Stimulated activated naive CD4-positive, alpha-beta T cell (primary cell): ENCODE measurements at regions not wholly inside any gene's neighbourhood (a gene's known extent, or its start where the extent isn't known, plus 50 kb on each side); places are given as distances from the start of the nearest gene placed in this dataset.
"Not testable (repeated sequence)": the region's sequence is repeated elsewhere in the genome, so short reads cannot be mapped to it uniquely, and the experiment has no call there.

ENCODE experiments used
- DNase-seq, 6 experiments: peaks; one replicate each; lab custom pipeline; 2025; lab: John Stamatoyannopoulos, UW

DNA sequence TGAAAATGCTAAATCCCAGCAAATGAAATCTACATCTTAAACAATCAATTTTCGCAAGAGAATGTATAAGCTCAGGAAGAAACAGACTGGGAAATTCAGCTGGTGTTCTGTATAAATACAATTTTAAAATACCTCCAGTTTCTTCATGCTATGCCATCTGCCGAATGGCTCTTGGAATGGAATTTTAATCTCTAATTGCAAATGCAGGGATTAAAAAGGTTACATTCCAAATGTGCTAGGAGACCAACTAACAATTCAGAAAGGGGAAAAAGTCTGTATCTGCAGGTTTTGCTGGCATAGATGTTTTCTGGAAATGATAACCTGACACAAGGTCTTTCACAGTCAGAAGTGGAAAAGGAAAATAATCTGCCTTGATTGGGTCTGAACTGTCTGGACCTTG, 379.7 kb downstream of the MAT2B start:
- DNase-seq: no peak

DNA sequence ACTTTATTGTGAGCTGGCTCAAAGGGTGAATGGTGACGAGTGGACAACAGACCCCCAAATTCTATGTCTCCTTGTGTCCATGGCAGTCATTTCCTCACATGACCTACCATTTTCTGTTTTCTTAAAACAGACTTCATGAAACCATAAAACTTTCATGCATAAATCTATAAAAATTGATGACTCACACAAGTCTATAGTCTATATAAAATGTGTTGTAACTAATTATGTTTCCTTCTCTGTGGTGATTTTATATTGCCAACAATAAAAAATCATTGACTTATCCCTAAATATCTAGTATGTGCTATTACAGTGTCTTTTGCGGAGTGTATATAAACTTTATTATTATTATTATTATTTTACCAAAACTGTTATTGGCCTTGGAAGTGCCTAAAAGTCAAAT, 382.4 kb downstream of the MAT2B start:
- DNase-seq: no peak

DNA sequence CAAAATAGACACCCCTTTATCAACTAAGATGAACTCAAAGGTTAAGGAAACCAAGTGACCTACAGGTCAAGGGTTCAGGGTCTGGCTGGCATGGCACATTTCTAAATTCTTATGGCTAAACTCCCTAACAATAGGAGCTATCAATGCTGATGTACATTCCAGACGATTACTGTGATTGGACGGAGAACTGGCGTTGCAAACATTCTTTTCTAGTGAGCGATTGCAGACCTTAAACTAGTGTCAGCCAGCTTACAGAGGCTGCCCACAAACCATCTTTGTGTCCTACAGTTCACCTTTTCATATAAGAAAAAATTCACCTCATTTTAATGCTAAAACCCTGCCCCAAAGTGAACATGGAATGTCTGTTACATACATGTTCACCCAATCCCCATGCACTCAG, 382.9 kb downstream of the MAT2B start:
- DNase-seq: no peak

DNA sequence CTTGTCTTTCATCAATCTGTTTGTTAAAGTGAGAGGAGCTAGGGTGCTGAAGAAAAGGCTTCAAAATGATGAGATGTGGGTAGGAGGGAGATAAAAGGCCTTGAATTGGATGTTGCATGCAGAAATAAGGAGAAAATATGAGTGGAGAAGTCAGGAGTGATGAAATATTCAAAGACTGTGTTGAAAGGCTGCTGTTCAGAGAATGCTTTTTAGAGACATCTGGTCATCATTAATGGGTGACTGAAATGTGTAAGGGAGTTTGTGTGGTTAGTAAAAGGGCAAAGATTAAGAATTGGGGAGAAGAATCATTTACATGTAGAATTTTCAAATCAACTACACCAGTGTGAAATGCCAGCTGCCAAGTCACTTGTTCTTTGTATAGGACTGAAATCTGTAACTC, 383.9 kb downstream of the MAT2B start:
- no peak for DNase-seq

DNA sequence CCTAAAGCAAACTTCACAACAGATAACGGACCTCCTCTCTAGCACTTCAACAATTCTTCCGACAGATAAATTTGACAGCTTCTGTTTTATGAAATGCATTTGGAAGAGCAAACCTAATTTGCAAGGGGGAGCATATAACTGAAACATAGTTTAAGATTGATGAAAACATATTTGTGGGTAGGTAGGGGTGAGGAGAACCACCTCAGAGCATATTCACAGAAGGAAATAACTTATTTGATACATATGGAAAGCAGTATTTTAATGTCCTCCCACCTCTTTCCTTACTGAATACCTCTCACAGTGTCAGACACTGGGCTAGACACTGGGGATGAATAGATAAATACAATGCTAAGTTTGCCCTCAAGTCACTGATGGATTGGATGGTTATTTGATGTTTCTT, 384.8 kb downstream of the MAT2B start:
- no peak for DNase-seq

DNA sequence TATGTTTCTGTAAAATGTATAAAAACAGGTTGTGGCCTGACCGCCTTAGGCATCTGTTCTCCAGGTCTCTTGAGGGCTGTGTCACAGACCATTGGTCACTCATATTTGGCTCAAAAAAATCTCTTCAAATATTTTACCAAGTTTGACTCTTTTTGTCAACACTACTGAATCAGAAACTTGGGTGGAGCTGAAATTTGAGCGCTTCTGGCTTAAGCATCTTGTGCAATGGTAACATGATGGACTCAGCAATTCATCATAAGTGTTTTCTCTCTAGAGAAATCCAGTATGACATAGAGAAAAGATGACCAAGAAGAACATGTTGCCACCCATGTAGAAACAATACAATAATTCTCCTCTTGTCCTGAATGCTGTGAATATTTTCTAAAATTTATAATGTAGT, 387.9 kb downstream of the MAT2B start:
- no peak for DNase-seq

DNA sequence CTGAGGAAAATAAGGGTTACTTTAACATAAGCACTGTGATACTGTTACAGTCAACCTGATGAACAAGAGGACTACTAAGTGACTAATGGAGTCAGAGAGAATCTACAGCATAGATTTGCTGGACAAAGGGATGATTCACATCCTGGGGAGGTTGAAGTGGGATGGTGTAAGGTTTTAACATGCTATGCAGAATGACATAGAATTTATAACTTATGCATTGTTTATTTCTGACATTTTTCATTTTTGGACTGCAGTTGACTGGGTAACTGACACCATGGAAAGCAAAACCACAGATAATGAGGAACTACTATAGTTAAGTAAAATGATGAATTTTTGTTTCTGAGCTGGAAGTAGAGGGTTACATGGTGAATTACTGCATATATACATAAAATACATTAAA, 389.2 kb downstream of the MAT2B start:
- no peak for DNase-seq

DNA sequence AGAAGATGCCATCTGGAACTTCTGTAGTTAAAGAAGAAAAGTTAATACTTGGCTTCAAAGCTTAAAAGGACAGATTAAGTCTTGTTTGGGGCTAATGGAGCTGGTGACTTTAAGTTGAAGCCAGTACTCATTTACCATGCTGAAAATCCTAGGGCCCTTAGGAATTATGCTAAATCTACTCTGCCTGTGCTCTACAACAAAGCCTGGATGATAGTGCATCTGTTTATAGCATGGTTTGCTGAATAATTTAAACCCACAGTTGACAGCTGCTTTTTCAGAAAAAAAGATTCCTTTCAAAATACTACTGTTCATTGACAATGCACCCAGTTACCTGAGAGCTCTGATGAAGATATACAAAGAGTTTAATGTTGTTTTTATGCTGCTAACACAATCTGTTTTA, 393.5 kb downstream of the MAT2B start:
- no peak for DNase-seq

DNA sequence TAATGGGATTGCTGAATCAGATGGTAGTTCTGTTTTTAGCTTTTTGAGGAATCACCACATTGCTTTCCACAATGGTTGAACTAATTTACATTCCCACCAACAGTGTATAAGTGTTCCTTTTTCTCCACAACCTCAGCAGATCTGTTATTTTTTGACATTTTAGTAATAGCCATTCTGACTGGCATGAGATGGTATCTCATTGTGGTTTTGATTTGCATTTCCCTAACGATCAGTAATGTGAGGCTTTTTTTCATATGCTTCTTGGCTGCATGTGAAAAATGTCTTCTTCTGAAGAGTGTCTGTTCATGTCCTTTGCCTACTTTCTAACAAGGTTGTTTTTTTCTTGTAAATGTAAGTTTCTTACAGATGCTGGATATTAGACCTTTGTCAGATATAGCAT, 402.4 kb downstream of the MAT2B start:
- not testable (repeated sequence) for DNase-seq

DNA sequence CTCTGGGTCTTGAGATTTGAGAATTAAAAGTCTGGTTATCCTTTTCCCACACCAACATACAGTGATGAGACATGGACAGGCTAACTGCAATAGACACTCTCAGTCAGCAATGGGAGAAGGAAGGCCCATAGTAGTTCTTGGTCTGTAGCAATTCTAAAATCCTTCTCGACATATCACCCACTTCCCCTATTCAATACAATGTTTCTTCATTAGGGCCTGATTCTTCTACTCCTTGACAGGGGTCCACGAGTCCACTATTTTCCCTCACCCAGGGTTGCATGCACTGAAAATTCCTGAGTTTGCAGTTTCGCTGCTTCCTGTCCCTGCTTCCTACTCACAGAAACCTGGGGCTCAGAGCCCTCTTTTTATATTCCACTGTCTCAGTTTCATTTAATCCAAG, 402.8 kb downstream of the MAT2B start:
- no peak for DNase-seq

DNA sequence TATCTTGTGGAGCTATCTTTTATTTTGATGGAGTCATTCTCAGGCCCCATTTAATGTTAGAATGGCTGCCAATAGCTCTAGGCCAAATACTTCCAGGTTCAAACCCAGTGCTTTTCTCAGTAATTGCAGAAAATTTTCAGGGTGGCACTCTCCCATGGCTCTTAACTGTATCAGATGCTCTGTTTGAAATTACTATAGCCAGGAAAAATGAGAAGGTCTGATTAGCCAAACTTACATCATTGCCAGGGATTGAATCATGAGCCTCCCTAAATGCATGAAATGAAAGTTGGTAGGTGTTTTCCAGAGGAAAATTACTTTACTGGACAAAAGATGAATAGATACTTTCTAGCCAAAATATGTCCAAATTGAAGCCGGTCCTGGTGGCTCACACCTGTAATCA, 404.8 kb downstream of the MAT2B start:
- no peak for DNase-seq

DNA sequence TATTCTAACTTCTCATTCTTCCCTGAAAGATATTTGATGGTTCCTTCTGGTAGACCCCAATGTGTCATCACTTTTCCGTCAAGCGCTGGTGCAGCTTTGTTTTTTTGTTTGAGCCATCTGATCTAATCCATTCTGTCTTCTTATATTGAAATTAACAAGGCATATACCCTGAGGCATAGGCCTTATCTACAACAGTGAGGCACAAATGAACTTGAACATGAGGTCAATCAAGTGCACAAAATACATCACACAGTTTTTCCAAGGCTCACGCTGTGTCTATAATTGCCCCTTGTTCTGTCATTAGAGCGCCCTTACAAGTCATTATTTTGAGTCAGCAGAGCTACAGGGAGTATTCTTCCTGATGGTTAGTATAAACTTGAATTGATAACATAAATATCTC, 406.6 kb downstream of the MAT2B start:
- DNase-seq: no peak

DNA sequence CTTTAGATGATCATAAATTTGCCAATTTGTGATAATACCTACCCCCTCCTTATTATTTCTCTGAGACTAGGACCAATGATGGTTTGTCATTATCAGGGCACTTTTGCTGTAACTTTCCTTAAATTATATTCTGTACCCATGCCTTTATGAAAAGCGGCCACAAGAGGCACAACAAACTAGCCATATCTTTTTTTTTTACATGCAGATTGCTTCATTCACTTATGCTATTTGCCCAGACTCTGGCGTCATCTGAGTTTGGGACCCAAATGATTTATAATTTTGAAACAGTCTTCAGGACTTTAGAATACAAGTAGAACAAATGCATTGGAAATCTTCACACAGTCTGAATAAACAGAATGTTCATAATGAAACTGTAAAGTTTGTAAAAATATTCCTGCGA, 408.1 kb downstream of the MAT2B start:
- DNase-seq: no peak

DNA sequence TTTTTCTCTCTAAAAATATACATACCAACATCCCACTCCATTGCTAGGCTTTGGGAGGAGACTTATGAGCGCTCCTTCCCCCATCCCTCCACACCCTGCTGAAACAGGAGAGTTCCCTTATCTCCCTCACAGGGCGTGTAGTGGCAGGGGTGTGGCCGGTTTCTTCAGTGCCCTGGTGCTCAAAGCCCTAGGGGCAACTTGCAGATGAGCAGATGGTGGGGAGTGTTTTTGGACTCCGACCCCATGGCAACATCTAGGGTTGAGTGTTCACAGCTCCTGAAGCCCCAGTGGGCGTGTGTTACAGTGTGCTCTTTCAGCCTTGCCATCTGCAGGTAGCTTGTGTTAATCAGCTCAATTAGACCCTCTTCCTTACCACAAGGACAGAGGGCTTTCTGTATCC, 409.5 kb downstream of the MAT2B start:
- no peak for DNase-seq

DNA sequence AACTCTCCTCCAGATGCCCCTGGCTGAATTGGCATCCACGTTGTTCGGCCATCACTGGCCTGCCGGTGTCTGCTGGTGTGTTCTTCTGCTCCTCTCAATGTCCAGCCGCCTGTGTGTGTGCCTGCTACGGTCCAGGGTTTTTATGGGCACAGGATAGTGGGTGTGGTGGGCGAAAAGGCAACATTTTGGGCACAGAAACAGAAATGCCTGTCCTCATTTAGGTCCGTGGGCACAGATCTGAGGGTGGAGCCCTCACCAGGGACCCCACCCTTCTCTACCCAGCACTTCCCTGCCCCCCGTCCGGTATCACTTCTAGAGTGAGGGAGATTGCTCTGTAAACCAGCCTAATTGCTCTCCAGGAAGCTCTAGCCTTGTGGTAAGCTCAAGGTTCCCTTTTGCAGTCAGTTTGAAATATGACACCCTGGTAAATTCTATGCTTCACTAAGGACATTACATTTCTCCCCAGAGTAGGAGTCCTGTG, 410.1 kb downstream of the MAT2B start:
- no peak for DNase-seq

DNA sequence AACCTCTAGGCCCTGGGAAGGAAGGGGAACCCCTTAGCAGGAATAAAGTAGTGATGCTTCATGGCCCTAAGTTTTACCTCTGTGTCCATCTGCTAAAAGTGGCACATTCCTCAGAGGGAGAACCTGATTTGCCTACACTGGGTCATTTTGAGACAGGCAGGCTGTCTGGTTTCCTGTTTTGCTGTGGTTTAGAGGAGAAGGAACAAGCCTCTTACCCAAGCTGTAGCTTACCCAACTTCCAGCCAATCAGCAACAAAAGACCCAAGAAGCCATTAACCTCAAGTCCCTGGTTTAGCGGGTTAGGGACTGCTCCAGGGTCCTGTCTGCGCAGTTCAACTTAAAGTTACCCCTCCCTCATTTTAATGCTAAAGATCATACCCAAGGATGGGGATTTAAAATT, 411.0 kb downstream of the MAT2B start:
- DNase-seq: no peak

DNA sequence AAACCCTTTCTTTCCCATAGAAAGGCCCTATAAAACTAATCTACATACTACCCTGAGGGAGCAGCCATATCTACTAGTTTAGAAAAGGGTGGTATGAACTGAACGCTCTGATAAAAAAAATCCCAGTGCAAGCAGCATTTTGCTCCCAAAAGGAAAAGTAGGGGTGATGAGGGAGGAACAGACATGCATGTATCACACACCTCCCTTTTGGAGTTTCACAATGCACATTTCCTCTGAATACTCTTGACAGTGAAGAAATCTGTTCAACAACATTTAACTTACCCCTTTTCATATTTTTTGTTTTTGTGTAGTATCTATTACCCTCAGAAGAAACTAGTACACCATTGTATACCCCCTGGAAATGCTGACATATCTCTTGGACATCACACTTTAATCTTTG, 411.4 kb downstream of the MAT2B start:
- DNase-seq: no peak

DNA sequence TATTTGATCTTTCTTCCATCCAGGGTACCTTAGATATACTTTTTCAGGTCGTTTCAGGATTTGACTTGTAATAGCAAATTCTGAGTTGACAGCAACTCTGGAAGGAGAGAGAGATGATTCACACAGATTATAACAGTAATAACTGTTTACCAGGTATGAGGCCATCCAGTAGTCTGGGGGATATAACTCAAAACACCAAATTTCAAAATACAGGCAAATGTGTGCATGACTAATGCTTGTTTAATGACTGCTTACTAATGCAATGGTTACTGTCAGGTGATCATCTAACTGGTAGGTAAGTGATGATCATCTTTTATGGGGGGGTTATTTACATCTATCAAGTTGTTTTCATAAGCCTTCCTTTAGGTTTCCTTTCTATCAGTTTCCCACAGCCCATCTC, 412.3 kb downstream of the MAT2B start:
- no peak for DNase-seq

DNA sequence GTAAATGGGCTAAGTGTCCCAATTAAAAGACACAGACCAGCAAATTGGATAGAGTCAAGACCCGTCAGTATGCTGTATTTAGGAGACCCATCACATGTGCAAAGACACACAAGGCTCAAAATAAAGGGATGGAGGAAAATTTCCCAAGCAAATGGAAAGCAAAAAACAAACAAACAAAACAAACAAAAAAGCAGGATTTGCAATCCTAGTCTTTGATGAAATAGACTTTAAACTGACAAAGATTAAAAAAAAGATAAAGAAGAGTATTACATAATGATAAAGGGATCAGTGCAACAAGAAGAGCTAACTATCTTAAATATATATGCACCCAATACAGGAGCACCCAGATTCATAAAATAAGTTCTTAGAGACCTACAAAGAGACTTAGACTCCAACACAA, 429.6 kb downstream of the MAT2B start:
- not testable (repeated sequence) for DNase-seq

DNA sequence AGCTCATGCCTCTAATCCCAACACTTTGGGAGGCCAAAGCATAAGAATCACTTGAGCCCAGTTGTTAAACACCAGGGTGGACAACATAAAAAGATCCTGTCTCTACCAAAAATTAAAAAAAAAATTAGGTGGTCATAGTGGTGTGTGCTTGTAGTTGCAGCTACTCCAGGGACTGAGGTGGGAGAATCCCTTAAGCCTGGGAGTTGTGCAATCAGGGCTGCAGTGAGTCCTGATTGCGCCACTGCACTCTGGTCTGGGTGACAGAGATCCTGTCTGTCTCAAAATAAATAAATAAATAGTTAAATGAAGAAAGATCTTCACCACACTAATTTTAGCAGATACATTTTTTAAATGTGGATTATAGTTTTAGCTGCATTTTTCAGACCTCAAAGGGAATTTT, 433.2 kb downstream of the MAT2B start:
- DNase-seq: no peak

DNA sequence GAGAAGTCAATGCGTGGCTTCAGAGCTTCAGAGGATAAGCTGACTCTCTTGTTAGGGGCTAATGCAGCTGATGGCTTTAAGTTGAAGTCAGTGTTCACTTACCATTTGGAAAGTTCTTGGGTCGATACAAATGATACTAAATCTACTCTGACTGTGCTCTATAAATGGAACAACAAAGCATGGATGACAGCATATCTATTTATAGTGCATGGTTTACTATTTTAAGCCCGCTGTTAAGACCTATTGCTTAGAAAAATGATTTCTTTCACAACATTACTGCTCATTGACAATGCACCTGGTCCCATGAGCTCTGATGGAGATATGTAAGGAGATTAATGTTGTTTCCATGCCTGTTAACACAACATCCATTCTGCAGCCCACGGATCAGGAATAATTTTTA, 435.7 kb downstream of the MAT2B start:
- DNase-seq: no peak

DNA sequence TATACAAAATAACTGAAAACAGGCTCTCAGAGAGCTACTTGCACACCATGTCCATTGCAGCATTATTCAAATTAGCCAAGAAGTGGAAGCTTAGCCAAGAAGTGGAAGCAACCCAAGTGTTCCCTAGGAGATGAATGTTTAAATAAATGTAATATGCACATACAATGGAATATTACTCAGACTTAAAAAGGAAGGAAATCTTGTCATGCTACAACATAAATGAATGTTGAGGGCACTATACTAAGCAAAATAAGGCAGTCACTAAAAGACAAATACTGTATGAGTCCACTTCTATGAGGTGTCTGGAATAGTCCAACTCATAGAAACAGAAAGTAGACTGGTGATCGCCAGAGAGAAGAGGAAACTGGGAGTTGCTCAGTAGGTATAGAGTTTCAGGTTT, 438.1 kb downstream of the MAT2B start:
- DNase-seq: no peak

DNA sequence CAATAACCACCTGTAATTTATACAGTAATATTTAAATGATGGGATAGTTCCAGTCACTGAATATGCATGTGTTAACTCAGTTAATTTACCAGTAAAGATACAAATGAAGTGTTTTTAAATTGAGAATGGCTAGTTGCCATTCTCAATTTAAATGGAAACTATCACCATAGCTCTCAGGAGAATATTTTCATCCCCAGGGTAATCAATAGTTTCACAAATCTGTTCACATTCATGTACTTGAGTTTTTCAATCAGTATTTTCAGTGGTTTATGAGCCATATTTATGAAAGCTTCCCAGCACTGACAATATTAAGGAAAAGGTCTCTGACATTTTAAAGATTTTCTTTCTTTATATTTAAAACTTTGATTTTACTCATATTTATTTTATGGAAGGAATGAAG, 439.3 kb downstream of the MAT2B start:
- DNase-seq: no peak

DNA sequence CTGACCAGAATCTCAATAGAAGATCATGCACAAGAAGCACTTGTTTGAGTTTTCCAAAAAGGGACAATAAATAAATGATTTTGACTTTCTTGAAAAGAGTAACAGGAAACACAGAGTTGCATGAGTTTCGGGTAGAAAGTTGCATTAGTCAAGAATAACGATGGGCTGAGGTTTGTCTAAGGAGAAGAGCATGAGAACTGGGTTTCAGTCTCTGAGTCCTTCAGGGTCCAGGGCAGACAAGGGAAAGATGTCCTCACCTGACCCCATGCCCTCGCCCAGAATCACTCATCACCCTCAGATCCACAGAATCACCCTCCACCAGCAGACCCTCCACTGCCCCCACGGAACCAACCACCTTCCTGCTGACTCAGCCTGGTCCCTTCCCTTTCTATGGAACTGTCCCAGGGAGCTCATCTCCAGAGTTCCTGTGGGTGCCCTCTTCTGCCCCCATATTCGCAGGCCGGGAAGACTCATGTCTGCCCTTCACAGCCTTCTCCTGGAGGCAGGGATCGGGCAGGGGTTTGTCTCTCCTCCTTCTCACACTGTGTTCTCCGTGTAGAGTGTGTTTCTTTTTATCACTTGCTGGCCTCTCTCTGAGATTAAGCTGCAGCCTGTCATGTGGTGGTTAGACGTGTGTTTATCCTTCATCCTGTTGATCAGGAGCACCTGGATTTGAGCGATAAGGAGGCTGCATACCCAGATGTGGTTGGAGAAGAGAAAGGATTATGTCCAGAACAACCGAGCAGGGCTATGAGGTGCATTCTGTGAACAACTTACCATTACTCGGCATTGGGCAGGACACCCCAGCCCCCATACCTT, 442.6 kb downstream of the MAT2B start:
- DNase-seq: no peak
